ENCODE measurements at regions not wholly inside any gene's neighbourhood (a gene's known extent, or its start where the extent isn't known, plus 50 kb on each side); places are given as distances from the start of the nearest gene placed in this dataset.
"Not testable (repeated sequence)": the region's sequence is repeated elsewhere in the genome, so short reads cannot be mapped to it uniquely, and the experiment has no call there.

- no peak for DNase-seq (ENCODE audit: low spot score)
Measured at GRCh38 chr4:12452291-12452690, 1023.6 kb upstream of the HS3ST1 start.

- DNase-seq (ENCODE audit: low spot score) = no peak
Measured at GRCh38 chr4:12447451-12447850, 1018.8 kb upstream of the HS3ST1 start.

GRCh38 chr4:12446657-12447185 is 1018.0 kb upstream of the HS3ST1 start:
- DNase-seq (ENCODE audit: low spot score) = no peak

GRCh38 chr4:12446256-12446655 is 1017.6 kb upstream of the HS3ST1 start:
- DNase-seq (ENCODE audit: low spot score) = no peak

- no peak for DNase-seq (ENCODE audit: low spot score)
Measured at GRCh38 chr4:12445711-12446235, 1017.1 kb upstream of the HS3ST1 start.

- DNase-seq (ENCODE audit: low spot score) = no peak
Measured at GRCh38 chr4:12439633-12440305, 1011.1 kb upstream of the HS3ST1 start.

DNA sequence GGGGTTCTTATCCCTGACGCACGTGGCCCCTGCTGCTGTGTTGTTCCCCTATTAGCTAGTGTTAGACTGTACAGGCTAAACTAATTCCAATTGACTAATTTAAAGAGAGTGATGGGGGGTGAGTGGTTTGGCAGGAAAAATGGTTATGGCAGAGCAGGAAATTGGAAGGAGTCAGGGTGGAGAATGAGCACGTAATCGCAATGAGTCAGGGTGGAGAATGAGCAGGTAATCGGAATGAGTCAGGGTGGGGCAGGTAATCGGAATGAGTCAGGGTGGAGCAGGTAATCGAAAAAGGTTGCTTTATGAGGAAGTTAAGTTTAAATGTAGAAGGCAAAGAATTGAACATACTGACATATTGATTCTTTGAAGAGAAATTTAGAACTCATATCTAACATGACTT is 1002.6 kb upstream of the HS3ST1 start:
- not testable (repeated sequence) for DNase-seq (ENCODE audit: low spot score)

DNA sequence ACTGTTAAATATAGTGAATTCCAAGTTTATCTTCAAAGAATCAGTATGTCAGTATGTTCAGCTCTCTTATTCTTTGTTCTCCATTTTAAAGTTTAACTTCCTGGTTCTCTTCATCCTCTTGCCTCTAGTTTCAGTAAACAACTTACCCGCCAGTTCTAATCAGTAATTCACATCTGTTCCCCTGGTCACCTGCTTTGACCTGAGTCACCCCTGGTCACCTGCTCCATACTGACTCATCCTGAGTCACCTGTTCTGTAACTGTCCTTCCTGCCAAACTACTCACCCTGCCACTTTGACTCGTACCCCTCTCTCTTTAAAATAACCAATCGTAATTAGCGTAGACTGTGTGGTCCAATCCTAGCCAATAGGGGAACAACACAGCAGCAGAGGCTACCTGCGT is 992.7 kb upstream of the HS3ST1 start:
- no peak for DNase-seq (ENCODE audit: low spot score)

DNA sequence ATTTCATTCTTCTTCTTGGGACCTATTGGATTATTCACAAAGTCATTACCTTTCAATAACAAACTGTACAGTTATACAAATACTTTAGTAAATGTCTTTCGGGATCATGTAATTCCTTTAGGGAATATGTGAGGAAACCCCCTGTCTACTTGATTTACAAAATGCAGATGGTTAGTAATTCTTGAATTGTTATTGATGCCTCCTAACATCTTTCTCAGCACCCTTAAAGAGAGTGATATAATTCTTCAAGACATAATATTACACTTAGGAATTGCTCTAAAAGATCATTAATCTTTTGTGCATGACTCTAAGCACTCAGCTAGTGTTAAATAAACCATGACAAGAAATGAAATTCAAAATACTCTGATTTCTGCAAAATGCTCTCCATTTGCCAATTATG is 988.1 kb upstream of the HS3ST1 start:
- DNase-seq (ENCODE audit: low spot score) = no peak

DNA sequence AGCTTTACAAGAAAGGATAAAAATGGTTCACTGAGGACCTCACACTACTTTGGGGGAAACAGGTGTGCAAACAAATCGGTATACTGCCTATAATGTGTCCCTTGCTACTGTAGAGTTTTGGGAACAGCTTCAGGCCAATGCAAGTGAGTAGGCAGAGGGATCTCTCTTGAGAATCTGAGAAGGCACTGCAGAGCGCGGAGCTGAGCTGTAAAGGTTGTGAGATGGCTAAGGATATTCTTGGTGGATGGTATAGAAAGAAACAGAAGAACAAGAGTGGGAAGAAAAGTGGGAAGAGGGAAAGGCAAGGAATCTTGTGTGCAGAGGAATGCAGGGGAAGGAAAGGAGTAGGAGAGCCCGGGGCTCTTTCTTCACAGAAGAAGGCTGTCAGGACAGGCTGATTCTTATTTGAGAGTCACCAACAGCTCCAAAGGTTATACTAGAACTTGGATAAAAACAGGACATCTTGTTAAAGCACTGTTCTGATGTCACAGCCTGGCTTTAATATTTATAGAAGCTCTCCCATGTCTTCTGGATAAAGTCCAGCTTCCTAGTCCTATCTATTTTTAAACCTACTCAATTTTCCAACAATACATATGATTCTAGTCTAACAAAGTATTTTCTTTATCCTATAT is 985.6 kb upstream of the HS3ST1 start:
- DNase-seq (ENCODE audit: low spot score) = no peak

DNA sequence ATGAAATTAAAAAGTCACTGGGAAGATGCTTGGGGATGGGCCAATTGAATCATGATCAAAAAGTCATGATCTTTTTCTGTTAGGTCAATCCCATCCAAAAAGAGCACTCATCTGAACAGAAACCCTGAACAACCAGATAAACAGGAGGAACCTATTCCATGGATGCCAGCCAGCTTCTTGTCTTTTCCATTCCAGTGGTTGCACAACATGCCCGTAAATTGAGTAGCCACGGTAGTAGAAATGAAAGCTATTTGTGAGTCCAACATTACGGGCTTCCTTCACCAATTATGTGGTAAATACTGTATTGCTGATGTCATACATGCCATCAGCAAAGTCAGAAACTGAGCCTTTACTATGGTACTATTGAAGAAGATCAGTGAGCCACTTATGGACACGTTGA is 982.4 kb upstream of the HS3ST1 start:
- DNase-seq (ENCODE audit: low spot score) = no peak

DNA sequence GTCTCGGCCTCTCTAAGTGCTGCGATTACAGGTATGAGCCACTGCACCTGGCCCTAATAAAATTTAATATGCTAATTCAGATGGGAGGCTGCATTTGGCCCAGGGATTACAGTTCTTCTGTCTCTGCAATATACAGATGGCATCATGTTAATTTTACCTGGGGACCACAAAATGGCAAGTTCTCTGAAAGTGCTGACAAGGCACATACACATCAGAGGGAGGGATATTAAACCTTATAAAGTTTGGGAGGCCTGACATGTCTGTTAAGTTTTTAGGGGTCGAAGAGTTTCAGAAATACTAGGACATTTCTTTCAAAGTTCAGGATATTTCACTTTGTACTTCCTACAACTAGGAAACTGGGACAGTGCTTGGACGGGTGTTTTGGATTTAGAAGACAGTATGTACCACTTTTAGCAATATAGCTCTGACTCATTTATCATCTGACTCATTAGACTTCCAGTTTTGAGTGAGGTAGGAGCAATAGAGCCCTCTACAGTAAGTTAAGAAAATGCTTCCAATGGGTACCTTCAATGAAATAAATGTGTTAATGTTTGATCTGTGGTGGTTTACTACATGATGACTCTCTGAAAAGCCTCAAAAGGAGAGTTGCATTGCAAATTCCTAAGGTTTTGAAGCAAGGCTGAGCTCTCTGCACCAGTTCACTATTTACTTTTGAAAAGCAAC is 981.0 kb upstream of the HS3ST1 start:
- no peak for DNase-seq (ENCODE audit: low spot score)

DNA sequence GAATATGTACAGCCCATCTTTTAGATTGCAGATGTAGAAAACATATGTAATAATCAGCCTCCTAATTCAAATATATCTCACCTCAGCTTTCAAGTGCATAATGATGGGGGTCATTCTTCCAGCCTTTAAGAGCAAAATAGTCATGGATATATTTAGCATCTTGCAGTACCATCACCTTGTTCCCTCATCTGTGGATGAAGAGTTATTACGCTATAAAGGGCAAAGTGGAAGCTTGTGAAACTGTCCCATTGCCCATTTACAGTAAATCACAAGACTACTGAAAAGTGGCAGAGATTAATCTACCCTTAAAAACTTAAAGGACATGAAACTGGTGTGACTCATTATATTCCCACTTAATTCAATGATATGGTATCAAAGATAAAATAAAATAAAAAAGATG is 979.7 kb upstream of the HS3ST1 start:
- no peak for DNase-seq (ENCODE audit: low spot score)

- DNase-seq (ENCODE audit: low spot score) = no peak
Measured at GRCh38 chr4:12403175-12403574, 974.5 kb upstream of the HS3ST1 start.

- DNase-seq (ENCODE audit: low spot score) = no peak
Measured at GRCh38 chr4:12399781-12400180, 971.1 kb upstream of the HS3ST1 start.

DNA sequence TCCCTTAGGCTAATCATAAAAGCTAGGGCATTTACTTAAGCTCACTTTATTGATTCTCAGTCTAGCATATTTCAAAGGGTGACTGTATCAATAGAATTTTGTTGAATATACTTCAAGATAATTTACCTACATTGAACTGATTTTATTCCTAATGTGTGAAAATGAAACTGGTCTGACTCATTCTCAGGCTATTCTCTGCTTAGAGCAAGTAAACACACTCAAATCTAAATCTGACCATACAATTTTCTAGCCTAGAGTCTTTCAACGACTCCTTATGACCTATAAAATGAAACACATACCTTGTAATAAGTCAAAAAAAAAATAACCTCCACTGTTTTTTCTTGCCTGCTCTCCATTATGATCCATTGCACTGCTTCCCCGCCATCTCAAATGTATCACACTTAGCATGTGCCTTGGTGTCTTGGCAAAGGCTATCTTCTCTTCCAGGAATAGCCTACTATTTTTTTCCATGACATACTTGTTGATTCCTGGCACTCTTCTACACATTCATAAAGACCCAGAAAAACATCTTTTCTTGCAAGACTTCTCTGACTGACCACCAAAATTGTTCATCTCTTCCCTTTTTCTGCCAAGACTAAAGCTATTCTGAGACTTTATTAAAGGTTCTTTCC is 965.1 kb upstream of the HS3ST1 start:
- DNase-seq (ENCODE audit: low spot score) = no peak

DNA sequence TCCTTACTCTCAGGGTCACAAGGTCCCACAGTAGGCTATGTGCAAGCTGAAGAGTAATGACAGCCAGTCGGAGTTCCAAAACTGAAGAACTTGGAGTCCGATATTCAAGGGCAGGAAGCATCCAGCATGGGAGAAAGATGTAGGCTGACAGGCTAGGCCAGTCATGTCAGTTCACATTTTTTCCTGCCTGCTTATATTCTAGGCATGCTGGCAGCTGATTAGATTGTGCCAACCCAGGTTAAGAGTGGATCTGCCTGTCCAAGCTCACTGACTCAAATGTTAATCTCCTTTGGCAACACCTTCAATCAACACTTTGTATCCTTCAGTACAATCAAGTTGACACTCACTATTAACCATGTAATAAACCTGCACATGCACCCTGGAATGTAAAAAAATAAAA is 960.9 kb upstream of the HS3ST1 start:
- DNase-seq (ENCODE audit: low spot score) = no peak

GRCh38 chr4:12382567-12382966 is 953.9 kb upstream of the HS3ST1 start:
- DNase-seq (ENCODE audit: low spot score) = no peak

GRCh38 chr4:12379191-12379590 is 950.5 kb upstream of the HS3ST1 start:
- DNase-seq (ENCODE audit: low spot score) = no peak

- DNase-seq (ENCODE audit: low spot score) = no peak
Measured at GRCh38 chr4:12375805-12376204, 947.1 kb upstream of the HS3ST1 start.

- not testable (repeated sequence) for DNase-seq (ENCODE audit: low spot score)
Measured at GRCh38 chr4:12365869-12366268, 937.2 kb upstream of the HS3ST1 start.

DNA sequence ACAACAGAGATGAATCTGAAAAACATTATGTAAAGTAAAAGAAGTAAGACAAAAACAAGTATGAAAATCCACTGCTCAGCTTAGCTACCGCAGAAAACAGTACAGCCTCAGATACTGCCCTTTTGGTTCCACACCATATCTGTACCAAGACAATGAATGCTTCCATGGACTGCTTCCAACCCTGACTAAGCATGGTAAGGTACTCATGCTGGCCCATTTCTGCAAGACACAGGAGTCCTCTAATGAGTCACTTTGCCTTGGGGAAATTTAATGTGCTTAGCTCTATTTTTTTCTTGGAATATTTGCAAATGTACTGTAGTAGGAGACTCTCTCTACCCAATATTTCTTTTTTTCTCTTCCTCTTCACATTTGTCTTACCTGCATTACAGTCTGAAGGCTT is 931.7 kb upstream of the HS3ST1 start:
- DNase-seq (ENCODE audit: low spot score) = no peak

GRCh38 chr4:12359420-12359819 is 930.7 kb upstream of the HS3ST1 start:
- no peak for DNase-seq (ENCODE audit: low spot score)

Data from hepatic stellate cell (primary cell).